Ishikawa (cell line): ENCODE measurements at regions not wholly inside any gene's neighbourhood (a gene's known extent, or its start where the extent isn't known, plus 50 kb on each side); places are given as distances from the start of the nearest gene placed in this dataset.

Experiments
- CEBPB ChIP-seq: IDR thresholded peaks from 2 replicates; pipeline ENCODE4 v1.6.1; 2012
- CREB1 ChIP-seq: IDR thresholded peaks from 2 replicates; pipeline ENCODE4 v1.6.1; 2012; ENCODE audit warnings: low read depth
- EGR1 ChIP-seq: IDR thresholded peaks from 2 replicates; pipeline ENCODE4 v1.6.1; 2012
- EP300 ChIP-seq: IDR thresholded peaks from 2 replicates; pipeline ENCODE4 v1.6.1; 2012; ENCODE audit warnings: borderline replicate concordance
- FOXM1 ChIP-seq: IDR thresholded peaks from 2 replicates; pipeline ENCODE4 v1.6.1; 2012; ENCODE audit warnings: low read depth, borderline replicate concordance
- MAX ChIP-seq: IDR thresholded peaks from 2 replicates; pipeline ENCODE4 v1.6.1; 2012
- NFIC ChIP-seq: IDR thresholded peaks from 2 replicates; pipeline ENCODE4 v1.6.1; 2012
- RAD21 ChIP-seq: IDR thresholded peaks from 2 replicates; pipeline ENCODE4 v1.6.1; 2012; ENCODE audit warnings: low read depth
- REST ChIP-seq: IDR thresholded peaks from 2 replicates; pipeline ENCODE4 v1.6.1; 2012; ENCODE audit warnings: low read depth, mild to moderate bottlenecking
- TAF1 ChIP-seq: IDR thresholded peaks from 2 replicates; pipeline ENCODE4 v1.6.1; 2012; ENCODE audit warnings: low read depth, mild to moderate bottlenecking
- TCF12 ChIP-seq: IDR thresholded peaks from 2 replicates; pipeline ENCODE4 v1.6.1; 2012; ENCODE audit warnings: low read depth
- TEAD4 ChIP-seq: IDR thresholded peaks from 2 replicates; pipeline ENCODE4 v1.6.1; 2012
- USF1 ChIP-seq: IDR thresholded peaks from 2 replicates; pipeline ENCODE4 v1.6.1; 2012
- YY1 ChIP-seq: IDR thresholded peaks from 2 replicates; pipeline ENCODE4 v1.6.1; 2012; ENCODE audit warnings: low read depth
- ZBTB7A ChIP-seq: IDR thresholded peaks from 2 replicates; pipeline ENCODE4 v1.6.1; 2012; ENCODE audit warnings: low read depth

- no peak for TF ChIP-seq MAX
- TF ChIP-seq TAF1: no peak
- TF ChIP-seq EP300: no peak
- TF ChIP-seq USF1: no peak
- TF ChIP-seq EGR1: no peak
- no peak for TF ChIP-seq RAD21
- TF ChIP-seq FOXM1: no peak
- TF ChIP-seq ZBTB7A: no peak
- no peak for TF ChIP-seq CEBPB
- no peak for TF ChIP-seq TCF12
- no peak for TF ChIP-seq NFIC
- TF ChIP-seq CREB1: no peak
- TF ChIP-seq REST: no peak
- no peak for TF ChIP-seq YY1
- no peak for TF ChIP-seq TEAD4
These were observed 316.4 kb downstream of the TEX29 start for GRCh38 chr13:111636804-111637203.

DNA sequence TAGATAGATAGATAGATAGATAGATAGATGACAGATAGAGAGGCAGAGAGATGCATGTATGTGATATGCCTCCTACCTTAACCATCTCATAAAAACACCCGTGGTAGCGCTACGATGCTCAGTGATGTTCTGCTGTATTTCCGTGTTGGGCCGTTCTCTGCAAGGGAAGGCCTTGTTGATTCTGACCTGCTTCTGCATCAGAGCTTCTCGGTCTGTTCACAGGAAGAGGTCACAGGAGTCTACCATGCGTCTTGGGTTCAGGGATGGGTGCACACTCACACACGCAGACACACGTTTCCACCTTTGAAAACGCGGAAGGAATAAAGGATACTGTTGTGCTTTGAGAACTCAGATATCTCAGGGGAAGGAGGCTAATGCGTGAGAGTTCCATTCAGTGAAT is 316.9 kb downstream of the TEX29 start:
- TF ChIP-seq USF1 (no peak), MAX (no peak), RAD21 (no peak), CREB1 (no peak), EP300 (no peak), CEBPB (no peak), EGR1 (no peak), FOXM1 (no peak), YY1 (no peak), TEAD4 (no peak), TCF12 (no peak), ZBTB7A (no peak), REST (no peak), TAF1 (no peak), NFIC (no peak)

DNA sequence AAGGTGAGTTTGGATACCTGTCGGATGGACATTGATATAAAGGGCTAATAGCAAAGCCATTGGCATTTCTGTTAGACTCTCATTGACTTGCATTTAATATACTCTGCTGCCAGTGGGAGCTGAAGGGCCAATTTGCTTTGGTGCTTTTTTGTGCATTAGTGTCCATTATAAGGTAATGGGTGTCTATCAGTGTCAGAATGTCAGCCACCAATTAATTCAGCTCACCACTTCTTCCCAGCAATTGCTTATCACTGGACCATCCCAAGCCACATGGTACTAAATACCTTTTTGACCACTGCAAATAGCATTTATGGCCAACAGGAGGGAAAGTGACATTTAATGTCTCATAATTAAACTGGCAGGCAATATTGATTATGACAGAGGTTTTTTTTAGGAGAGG is 317.8 kb downstream of the TEX29 start:
- TF ChIP-seq YY1 (no peak), USF1 (no peak), ZBTB7A (no peak), EP300 (no peak), REST (no peak)

GRCh38 chr13:111639196-111639705 is 318.8 kb downstream of the TEX29 start:
- TF ChIP-seq EGR1 (no peak), TCF12 (no peak), TEAD4 (no peak), USF1 (no peak), MAX (no peak), NFIC (no peak), FOXM1 (no peak)
